DMS114 treated with DMSO at 0.1 percent for 48 hours (cell line): ENCODE measurements at regions not wholly inside any gene's neighbourhood (a gene's known extent, or its start where the extent isn't known, plus 50 kb on each side); places are given as distances from the start of the nearest gene placed in this dataset.
A peak's percentile ranks its signal among the peaks of the same experiment; 100 is the strongest.

Source experiments
- DNase-seq: peaks from one replicate; lab custom pipeline; 2025; ENCODE audit not compliant: unreplicated experiment; lab: John Stamatoyannopoulos, UW

DNA sequence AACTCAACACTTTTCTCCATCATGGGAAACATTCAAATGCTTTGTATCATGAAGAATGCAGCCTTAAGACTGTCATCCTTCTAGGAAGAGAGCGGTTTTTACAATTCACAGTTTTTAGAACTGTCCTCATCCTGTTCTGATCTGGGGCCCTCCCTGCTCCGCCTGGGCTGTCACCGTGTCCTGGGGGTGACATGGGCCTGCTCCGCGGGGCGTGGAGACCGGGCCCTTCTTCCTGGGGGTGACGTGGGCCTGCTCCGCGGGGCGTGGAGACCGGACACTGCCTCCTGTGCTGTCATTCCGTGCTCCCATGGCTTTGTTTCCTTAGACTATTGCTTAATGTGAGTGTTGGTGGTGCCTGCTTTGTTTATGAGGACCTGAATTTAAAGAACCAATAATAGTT is 122.8 kb downstream of the TMEM18 start:
- no peak for DNase-seq

DNA sequence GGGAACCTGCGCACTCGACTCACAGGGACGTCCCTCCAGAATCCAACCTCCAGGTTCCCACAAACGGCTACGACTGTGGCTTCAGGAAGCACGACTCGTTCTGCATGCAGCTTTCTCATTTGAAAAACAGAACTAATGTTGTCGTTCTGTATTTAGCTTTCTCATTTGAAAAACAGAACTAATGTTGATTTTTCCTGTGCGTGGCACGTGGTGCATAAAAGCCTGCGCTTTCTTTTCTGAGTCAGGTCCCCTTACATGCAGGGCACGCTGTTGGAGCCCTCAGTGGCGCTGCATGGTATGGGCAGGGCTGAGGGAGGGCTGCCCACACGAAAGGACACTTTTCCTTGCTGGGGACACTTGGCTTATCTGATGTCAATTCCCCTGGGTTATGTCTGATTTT is 124.3 kb downstream of the TMEM18 start:
- no peak for DNase-seq

DNA sequence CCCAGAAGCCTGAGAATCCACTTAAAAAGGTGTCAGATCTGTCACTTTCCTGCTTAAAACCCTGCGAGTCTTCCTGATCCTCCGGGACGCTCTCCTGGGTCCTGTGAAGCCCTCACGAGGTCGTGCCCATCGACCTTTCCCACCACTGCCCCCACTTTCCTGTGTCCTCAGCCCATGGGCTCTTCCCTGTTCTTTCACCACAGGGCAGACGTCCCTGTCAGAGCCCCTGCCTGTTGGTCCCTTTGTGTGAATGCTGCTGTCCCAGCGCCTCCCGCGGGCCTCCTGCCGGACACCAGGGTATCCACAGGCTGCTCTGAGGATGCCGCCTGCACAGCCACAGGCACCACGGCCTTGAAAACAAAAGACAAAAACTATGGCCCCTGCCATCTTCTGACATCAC is 125.6 kb downstream of the TMEM18 start:
- no peak for DNase-seq

- no peak for DNase-seq
These were observed 126.2 kb downstream of the TMEM18 start for GRCh38 chr2:550860-551567.

GRCh38 chr2:545711-546650 is 131.2 kb downstream of the TMEM18 start:
- no peak for DNase-seq

DNA sequence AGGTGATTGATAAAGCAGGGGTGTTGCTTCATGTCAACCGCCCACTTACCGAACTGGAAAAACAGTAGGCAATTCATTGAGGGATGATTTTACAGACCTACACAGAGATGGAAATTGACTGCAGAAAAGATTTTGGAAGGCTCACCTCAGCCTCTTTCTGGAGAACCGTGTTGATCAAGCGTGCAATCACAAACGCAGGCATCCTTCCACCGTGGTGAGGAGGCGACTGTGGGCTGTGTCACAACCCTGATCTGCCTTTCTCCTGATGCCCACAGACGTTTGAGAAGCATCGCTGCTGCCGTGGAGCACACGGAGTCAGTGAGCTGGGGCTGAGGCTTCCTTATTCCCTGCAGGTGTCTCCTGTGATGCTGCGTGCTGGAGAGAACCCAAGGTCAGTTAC is 132.0 kb downstream of the TMEM18 start:
- no peak for DNase-seq

GRCh38 chr2:538646-539045 is 138.6 kb downstream of the TMEM18 start:
- no peak for DNase-seq

DNA sequence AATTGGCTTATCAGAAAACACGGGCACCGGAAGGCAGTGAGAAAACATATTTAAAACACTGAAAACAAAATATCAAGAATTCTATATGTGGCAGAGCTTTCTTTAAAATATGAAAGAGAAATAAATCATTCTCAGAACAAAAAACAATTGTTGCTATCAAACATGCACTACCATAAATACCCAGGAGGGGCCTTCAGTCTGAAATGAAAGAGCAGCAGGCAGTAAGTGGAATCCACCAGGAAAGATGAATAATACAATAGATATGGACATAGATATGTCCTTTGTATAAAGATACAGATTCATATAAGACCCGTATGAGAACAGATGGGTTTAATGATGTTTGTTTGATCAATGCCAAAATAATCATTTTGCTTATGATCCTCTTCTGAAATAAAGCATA is 142.0 kb downstream of the TMEM18 start:
- DNase-seq: no peak

GRCh38 chr2:529852-530251 is 147.4 kb downstream of the TMEM18 start:
- DNase-seq: no peak

GRCh38 chr2:529424-529823 is 147.8 kb downstream of the TMEM18 start:
- peak; percentile 81 for DNase-seq

DNA sequence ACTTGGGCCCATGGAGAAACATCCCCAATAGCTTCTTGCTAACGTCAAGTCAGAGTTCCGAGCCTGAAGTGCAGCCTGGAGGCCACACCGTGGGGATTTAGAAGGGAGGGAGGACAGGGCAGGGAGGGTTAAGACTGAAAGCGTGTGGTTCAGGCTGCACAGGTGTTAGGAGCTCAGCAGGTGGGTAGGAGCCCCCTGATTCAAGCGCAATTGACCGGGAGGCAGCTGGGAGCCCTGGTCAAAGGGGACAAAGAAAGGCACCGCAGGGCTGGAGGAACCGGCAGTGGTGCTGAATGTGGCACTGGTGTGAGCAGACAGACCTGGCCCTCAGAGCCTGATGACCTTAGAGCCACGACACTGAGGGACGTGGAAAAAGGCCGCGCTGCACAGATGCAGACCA is 149.6 kb downstream of the TMEM18 start:
- no peak for DNase-seq

DNA sequence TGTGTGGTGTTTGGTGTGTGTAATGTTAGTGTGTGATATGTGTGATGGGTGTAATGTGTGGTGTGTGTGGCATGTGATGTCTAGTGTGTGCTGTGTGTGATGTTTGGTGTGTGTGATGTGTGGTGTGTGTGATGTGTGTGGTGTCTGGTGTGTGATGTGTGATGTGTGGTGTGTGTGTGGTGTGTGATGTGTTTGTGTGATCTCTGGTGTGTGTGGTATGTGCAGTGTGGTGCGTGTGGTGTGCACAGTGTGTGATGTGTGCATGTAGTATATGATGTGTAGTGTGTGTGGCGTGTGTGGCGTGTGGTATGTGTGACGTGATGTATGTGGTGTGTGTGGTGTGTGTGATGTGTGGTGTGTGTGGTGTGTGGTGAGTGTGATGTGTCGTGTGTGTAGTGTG is 150.3 kb downstream of the TMEM18 start:
- no peak for DNase-seq

GRCh38 chr2:525611-526010 is 151.6 kb downstream of the TMEM18 start:
- DNase-seq: no peak

DNA sequence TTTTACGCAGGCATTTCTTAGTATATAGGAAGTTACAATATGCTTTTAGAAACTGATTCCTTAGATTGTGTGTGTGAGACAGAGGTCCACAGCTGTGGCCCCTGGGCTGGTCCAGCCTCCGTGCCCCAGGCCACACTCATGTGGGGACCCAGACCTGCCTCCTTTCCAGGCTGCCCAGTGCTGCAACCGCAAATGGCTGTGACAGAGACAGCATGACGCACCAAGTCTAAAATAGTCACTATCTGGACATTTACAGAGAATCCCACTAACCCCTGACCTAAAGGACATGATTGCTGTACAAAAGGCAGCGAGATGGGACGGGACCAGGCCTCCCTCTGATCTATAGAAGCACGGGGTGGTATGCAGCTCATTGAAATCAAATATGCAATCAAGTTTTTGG is 152.2 kb downstream of the TMEM18 start:
- no peak for DNase-seq

DNA sequence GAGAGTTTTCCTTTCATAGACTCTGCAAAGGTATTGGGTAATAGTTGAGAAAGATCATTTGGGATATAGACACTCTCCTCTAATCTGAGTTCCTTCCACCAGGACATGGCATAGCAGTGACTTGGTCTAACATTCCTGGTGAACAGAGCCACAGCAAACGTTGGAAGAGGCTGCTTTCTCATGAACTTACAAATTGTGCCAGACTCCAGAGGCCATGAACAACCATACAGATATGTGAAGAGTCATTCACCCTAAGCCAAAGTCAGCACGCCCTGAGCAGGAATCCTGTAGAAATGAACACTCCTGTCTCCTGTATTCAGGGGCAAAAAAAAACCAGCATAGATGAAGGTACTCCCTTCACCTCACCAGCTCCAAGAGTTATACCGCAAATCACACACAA is 152.8 kb downstream of the TMEM18 start:
- no peak for DNase-seq

DNA sequence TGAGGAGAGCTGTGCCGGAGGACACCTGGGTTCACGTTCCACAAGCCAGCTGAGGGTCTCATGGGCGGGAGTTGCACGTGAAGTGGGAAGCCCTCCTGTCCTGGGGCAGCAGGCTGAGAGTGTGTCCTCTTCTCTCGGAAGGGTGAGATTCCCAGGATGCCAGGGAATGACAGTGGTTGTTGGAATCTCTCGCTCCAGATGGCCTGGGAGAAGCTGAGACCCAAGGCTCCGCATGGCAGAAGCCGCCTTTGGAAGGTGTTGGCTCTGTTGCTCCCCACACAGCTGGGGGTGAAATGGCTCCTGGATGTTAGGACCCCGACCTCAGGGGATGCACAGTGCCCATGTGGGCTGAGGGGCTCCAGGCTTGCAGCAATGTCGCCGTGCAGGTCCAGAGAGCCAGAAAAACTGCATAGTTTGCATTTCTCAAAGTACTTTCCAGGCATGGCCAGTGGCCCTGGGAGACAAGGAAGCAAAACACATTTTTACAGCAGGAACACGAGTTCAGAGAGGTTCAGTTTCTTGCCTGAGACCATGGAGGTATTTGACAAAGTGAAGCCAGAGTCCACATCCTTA is 153.4 kb downstream of the TMEM18 start:
- DNase-seq: no peak

DNA sequence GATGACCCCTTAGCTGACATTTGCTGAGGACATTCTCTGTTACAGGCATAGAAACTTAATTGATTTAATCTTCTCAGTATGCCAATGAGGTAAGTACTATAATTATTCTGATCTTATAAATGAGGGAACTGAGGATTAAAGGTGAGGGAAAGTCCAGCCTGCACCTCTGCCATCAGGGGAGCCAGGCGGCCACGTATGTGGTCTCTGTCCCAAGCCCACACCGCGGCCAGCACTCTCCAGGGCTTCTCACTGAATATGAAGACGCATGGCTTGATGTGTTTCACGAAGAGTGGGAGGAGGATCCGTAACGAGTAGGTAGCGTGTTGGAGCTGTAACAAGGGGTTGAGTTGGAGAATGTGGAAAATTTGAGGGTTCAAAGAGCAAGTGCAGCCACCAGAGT is 154.4 kb downstream of the TMEM18 start:
- no peak for DNase-seq

- no peak for DNase-seq
These were observed 155.2 kb downstream of the TMEM18 start for GRCh38 chr2:521853-522530.

DNA sequence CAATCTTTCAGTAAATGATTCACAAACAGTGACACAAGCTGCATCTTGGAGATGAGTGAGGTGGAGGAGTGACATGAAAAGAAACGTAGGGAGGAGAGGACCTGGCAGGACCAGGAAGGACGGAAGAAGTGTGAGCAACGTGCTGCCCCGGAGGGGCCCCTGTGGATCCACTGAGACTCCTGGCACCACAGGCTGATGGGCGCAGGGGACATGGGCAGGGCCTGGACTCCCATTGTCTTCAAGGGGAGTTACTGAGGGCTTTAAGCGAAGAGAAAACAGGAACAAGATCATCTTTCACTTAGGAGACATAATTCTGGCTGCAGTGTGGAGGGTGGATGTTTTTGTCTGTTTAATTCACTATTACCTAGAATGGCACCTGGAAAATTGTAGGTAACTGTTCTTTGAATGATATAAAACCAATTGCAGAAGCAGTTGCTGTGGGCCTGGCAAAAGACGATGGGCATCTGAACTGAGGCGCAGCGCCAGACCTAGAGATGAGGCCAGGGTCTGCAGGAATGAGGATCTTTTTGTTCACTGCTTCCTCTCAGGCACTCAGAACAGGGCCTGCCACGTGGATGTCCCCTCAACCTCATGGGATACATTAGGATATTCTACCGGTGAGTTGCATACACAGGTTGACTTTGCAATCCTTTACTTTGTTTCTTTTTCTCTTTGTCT is 156.4 kb downstream of the TMEM18 start:
- DNase-seq: no peak

DNA sequence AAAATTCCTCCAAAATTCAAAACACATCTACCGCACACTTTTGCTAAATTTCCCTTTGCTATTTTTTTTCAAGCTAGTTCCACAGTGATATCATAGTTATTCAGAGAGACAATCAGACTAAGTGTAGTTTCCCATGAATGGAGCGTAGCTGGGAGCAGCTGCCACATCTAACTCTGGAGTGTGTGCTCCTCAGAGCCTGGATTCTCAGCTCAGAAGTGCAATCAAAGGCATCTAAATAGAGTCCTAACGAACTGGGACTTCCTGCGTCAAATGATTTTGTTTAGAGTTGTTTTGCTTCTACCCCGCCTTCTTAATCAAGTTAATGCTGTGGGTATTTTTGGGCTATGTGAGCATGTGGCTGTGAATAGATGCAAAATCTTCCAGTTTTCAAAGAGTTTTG is 160.3 kb downstream of the TMEM18 start:
- no peak for DNase-seq

GRCh38 chr2:516131-516530 is 161.1 kb downstream of the TMEM18 start:
- DNase-seq: no peak
